ENCODE measurements at regions not wholly inside any gene's neighbourhood (a gene's known extent, or its start where the extent isn't known, plus 50 kb on each side); places are given as distances from the start of the nearest gene placed in this dataset.

- no peak for TF ChIP-seq CTCF (IDR thresholded peaks at IDR 0.05; ENCODE audit: poor library complexity, severe bottlenecking)
- H3K27me3 ChIP-seq (ENCODE audit: insufficient read depth, poor library complexity, severe bottlenecking): no peaks in the 10 kb centered on the region
- ATAC-seq (ENCODE audit: low read depth): no peak
- no peaks in the 10 kb centered on the region for H3K9me3 ChIP-seq (ENCODE audit: severe bottlenecking)
- DNase-seq (ENCODE audit: low spot score): no peak
- no peaks in the 10 kb centered on the region for H3K4me1 ChIP-seq (ENCODE audit: insufficient read depth, poor library complexity, severe bottlenecking)
- H3K36me3 ChIP-seq (ENCODE audit: low read depth): no peaks in the 10 kb centered on the region
- H3K27ac ChIP-seq (ENCODE audit: poor library complexity, severe bottlenecking): no peak overlapping the region
- H3K4me3 ChIP-seq (ENCODE audit: severe bottlenecking): no peak overlapping the region
These were observed 67.2 kb upstream of the C1GALT1C1 start for GRCh38 chrX:120697053-120697452.

DNA sequence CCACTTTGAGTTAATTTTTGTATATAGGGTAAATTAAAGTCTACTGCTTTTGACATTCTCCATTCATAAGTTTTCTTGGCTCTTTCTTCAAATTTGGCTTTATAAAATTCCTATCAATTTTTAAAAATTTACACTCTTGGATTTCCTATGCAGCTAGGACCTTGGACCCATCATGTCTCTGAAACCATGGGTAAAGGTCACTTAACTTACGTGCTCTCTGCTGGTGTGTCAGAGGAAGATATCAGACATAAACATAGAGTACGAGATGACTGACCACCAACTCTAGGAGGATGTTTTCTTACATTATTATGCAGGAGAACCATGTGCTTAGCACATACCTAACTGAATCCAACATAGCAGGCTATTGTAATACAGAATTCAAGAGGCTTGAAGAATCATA lies 62.5 kb upstream of the C1GALT1C1 start:
- no peak for DNase-seq (ENCODE audit: low spot score)
- TF ChIP-seq CTCF (IDR thresholded peaks at IDR 0.05; ENCODE audit: poor library complexity, severe bottlenecking): no peak
- H3K27ac ChIP-seq (ENCODE audit: poor library complexity, severe bottlenecking): no peak overlapping the region
- no peaks in the 10 kb centered on the region for H3K36me3 ChIP-seq (ENCODE audit: low read depth)
- H3K27me3 ChIP-seq (ENCODE audit: insufficient read depth, poor library complexity, severe bottlenecking): no peaks in the 10 kb centered on the region
- H3K9me3 ChIP-seq (ENCODE audit: severe bottlenecking): no peaks in the 10 kb centered on the region
- no peak overlapping the region for H3K4me3 ChIP-seq (ENCODE audit: severe bottlenecking)
- H3K4me1 ChIP-seq (ENCODE audit: insufficient read depth, poor library complexity, severe bottlenecking): no peaks in the 10 kb centered on the region
- ATAC-seq (ENCODE audit: low read depth): no peak

DNA sequence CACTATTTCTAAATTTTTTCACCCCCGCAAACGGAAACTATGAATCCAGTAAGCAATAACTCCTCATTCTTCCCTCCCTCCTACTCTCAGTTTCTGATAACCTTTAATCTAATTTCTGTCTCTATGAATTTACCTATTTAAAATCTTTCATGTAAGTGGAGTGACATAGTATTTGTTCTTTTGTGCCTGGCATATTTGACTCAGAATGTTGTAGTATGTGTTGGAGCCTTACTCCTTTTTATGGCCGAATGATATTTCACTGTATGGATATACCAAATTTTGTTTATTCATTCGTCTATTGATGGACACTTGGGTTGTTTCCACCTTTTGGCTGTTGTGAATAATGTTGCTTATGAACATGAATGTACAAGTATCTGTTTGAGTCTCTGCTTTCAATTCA lies 61.1 kb upstream of the C1GALT1C1 start:
- Histone ChIP-seq H3K4me1 (ENCODE audit: insufficient read depth, poor library complexity, severe bottlenecking) (no peaks in the 10 kb centered on the region), H3K27me3 (ENCODE audit: insufficient read depth, poor library complexity, severe bottlenecking) (no peaks in the 10 kb centered on the region), H3K9me3 (ENCODE audit: severe bottlenecking) (no peaks in the 10 kb centered on the region), H3K4me3 (ENCODE audit: severe bottlenecking) (no peak overlapping the region), H3K36me3 (ENCODE audit: low read depth) (no peaks in the 10 kb centered on the region), H3K27ac (ENCODE audit: poor library complexity, severe bottlenecking) (no peak overlapping the region)
- DNase-seq (ENCODE audit: low spot score): no peak
- no peak for ATAC-seq (ENCODE audit: low read depth)
- no peak for TF ChIP-seq CTCF (IDR thresholded peaks at IDR 0.05; ENCODE audit: poor library complexity, severe bottlenecking)

DNA sequence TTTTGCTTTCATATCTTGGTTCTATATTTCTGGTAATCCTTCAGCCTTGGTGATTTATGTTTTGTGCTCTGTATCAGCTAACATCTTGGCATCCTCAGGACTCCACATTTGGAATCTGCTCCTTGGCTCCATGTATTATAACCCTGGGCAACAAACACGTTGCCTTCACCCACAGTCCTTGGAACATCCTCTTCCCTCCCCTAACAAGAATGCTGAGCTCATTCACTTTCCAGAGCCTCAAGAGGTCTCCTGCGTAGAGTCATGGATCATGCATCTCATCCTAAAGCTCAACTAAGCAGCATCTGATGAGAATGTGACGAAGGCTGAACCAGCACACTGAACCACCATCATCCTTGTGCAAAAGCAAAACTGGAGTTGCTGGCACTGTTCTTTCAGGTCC lies 60.5 kb upstream of the C1GALT1C1 start:
- H3K36me3 ChIP-seq (ENCODE audit: low read depth): no peaks in the 10 kb centered on the region
- no peak for ATAC-seq (ENCODE audit: low read depth)
- no peak overlapping the region for H3K4me3 ChIP-seq (ENCODE audit: severe bottlenecking)
- TF ChIP-seq CTCF (IDR thresholded peaks at IDR 0.05; ENCODE audit: poor library complexity, severe bottlenecking): no peak
- DNase-seq (ENCODE audit: low spot score): no peak
- no peaks in the 10 kb centered on the region for H3K9me3 ChIP-seq (ENCODE audit: severe bottlenecking)
- H3K27me3 ChIP-seq (ENCODE audit: insufficient read depth, poor library complexity, severe bottlenecking): no peaks in the 10 kb centered on the region
- no peak overlapping the region for H3K27ac ChIP-seq (ENCODE audit: poor library complexity, severe bottlenecking)
- no peaks in the 10 kb centered on the region for H3K4me1 ChIP-seq (ENCODE audit: insufficient read depth, poor library complexity, severe bottlenecking)

GRCh38 chrX:120680090-120680489 lies 50.2 kb upstream of the C1GALT1C1 start:
- no peak for ATAC-seq (ENCODE audit: low read depth)
- H3K4me3 ChIP-seq (ENCODE audit: severe bottlenecking): no peak overlapping the region
- H3K36me3 ChIP-seq (ENCODE audit: low read depth): no peaks in the 10 kb centered on the region
- no peak for TF ChIP-seq CTCF (IDR thresholded peaks at IDR 0.05; ENCODE audit: poor library complexity, severe bottlenecking)
- H3K27ac ChIP-seq (ENCODE audit: poor library complexity, severe bottlenecking): no peak overlapping the region
- no peaks in the 10 kb centered on the region for H3K27me3 ChIP-seq (ENCODE audit: insufficient read depth, poor library complexity, severe bottlenecking)
- no peaks in the 10 kb centered on the region for H3K4me1 ChIP-seq (ENCODE audit: insufficient read depth, poor library complexity, severe bottlenecking)
- DNase-seq (ENCODE audit: low spot score): no peak
- H3K9me3 ChIP-seq (ENCODE audit: severe bottlenecking): no peaks in the 10 kb centered on the region

All from RWPE2 (cell line).